HG02973 (cell line): ENCODE measurements at regions not wholly inside any gene's neighbourhood (a gene's known extent, or its start where the extent isn't known, plus 50 kb on each side); places are given as distances from the start of the nearest gene placed in this dataset.

ENCODE experiments used
- ATAC-seq: cut with Tn5 transposase; IDR thresholded peaks from one replicate; pipeline ENCODE4 v1.9.1; 2021; ENCODE audit warnings: moderate library complexity; ENCODE audit not compliant: unreplicated experiment

GRCh38 chr14:58833634-58834378, 196.0 kb downstream of the DACT1 start:
- ATAC-seq: no peak

DNA sequence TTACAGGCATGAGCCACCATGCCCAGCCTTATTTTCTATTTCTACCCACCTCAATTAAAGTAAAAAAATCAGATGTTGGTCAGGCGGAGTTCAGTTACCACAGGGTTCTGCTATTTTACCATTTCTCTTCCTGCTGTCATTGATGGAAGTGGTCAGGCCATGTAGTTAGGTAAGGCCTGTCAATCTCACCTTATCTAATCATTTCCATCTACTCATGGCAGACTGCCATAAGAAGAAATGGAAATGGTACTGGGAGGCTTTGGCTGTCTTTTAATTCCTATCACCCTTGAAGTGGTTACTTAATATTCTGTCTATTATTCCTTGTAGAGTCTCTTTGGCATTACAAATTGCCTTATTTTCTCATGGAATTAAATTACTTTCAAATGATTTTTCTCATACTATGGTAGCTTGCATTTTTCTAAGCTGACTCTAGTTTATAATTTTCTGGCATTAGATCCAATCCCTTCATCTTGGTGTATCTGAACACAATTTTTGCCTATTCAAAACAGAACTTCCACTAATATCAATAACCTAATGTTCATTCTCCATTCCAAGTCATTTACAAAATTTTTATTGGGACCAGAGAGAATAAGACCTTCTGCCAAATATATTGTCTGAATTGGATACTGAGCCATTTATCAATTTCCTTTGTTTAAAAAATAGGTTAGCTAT, 198.7 kb downstream of the DACT1 start:
- ATAC-seq: no peak

- no peak for ATAC-seq
Measured at GRCh38 chr14:58839233-58839632, 201.5 kb downstream of the DACT1 start.

DNA sequence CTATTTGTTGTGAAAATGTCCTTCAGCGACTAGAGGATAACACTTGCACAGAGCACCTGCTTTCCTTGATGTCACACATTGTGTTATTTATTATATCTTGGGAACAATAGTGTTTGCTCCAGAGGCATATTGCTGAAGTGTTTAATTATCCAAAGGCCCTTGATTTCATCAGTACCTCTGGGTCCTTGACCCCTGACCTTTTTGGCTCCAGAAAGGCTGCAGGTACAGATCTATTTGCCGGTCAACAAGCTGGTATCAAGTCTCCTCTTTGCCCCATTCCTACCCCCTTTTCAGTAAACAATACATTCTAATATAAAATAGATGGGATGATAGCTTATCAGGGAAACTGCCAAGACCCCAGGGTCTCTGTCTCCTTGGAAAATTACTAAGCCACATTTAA, 206.8 kb downstream of the DACT1 start:
- ATAC-seq: no peak

DNA sequence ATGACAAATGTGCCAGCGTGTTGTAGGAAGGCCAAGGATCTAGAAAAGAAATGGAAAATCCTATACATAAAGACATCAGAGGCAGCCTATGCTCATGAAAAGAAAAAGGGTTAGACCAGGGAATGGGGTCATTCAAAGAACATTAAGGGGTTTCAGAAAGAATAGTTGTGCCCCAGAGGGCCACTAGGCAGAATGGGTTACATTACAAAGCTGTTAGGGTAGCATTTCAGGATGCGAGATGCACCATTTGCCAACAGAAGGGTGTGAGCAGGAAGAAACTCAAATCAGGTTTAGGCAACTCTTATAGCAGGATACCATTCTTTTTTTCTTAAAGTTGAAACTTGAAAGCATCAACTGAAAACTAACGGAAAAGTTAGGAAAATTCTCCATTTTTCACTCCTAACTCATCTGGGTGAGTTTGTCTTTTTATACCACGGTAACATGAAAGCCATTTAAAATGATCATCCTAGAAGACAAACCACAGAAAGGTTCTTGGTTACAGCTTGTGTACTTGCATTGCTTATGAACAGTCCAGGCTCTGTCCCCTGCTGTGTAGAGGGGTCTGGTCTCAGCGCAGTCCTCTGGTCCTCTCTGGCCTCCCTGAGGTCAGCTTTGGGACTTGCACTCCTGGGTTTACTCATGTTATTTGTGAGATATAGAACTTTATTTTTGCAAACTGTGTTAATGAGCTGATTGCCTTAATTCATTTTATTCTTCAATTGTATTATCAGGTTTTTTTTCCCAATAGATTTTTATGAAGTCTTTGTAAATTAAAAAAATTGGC, 209.1 kb downstream of the DACT1 start:
- no peak for ATAC-seq

DNA sequence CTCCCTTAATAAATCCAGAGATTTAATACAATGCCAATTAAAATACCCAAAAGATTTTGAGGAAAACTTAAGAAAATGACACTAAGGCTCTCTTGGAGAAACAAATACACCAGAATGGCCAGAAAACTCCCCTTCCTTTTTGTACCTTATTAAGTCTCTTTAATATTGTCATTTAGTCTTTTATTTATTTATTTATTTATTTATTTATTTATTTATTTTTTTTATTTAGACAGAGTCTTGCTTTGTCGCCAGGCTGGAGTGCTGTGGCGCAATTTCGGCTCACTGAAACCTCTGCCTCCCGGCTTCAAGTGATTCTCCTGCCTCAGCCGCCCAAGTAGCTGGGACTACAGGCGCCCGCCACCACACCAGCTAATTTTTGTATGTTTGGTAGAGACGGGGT, 210.6 kb downstream of the DACT1 start:
- ATAC-seq: no peak

DNA sequence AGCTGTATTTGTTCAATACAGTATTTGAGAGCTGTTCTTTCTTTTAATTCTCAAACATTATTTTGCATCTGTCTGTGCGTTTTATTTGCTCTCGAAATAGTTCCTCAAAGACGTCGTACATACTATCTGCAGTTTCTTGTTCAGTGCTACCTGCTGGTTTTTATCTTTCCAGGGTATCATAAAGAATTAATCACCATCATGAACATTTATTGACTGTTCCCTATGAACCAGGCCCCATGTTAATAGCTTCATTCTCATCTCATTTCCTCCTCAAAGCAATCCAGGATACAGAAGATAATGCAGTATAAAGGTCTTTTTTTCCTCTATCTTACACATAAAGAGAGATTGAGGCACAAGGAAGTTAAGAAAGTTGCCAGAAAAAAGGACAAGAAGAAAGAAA, 211.8 kb downstream of the DACT1 start:
- ATAC-seq: no peak

- no peak for ATAC-seq
Measured at GRCh38 chr14:58850011-58850410, 212.2 kb downstream of the DACT1 start.

DNA sequence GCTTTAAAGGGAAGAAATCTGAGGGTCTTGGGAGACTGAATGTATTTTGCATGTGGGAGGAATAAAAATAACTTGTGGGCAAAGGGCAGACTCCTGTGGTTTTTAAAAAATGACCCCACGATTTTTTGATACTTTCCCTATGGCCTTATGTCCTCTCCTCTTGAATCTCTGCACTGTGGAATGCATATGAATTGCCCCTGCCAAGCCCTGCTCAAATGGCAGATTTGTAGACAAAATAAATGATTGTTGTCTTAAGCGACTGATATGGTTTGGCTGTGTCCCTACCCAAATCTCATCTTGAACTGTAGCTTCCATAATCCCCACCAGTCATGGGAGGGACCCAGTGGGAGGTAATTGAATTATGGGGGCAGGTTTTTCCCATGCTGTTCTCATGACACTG, 223.8 kb downstream of the DACT1 start:
- ATAC-seq: no peak

DNA sequence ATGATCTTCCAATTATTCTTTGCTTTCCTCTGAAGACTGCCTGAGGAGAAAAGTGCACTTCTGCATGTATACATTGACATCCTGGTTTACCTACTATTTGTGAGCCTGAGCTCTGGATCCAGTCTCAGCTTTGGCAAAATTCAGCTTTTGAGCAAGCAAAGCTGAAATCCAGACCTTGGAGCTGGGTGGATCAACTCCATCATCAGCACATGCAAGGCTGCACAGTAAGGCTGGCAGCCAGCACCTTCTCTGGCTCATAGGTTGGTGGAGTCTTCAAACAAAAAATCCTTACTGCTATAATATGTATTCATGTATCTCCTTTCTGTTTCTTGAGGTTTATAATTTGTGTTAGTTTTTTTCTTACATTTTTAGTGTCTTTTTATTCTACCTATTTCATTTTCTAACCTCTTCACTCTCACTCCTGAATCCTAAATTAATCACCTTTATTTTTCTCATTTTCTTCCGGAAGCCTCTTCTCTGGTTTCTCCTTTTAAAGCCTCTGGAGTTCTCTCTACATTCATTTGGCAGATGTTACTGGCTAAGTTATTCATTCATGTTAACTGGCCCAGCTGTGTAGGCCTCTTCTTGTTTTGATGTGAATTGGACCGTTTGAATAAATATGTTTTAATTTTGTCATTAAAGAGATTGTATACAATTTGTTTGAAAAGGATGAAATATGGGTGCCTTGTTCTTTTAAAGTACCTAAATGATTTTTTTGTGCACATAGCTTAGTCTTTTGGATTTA, 224.8 kb downstream of the DACT1 start:
- ATAC-seq: no peak

DNA sequence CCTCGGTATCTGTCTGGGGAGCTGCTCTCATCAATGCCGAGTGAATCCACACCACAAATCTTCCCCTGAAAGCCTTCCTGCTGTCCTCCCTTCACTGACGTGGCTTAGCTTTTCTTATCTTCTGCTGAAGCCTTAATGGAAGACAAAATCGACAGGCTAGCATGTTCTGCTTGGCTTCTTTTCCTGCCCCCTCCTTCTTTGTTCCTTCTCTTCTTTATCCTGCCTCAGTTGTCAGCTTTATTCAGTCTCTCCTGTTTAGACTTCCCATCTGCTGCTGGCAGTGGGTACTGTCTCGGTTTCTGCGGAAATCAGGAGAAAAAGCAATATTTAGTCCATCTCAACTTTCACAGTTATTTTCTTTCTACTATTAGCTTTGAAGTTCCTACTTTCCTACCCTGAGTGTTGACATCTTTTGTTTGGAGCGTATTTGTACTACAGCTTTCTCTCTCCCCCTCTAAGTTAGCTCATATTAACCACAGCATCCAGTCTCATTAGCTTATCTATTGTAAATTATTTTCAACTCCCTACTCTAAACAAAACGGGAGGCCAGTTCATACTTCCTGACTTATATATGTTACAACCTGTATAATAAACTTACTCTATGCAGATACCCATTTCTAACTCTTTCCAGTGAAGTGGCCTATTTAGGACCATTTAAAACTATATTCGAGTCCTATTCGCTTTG, 226.0 kb downstream of the DACT1 start:
- no peak for ATAC-seq

- ATAC-seq: no peak
Measured at GRCh38 chr14:58864751-58865513, 227.2 kb downstream of the DACT1 start.

GRCh38 chr14:58865514-58866281, 227.9 kb downstream of the DACT1 start:
- ATAC-seq: no peak

DNA sequence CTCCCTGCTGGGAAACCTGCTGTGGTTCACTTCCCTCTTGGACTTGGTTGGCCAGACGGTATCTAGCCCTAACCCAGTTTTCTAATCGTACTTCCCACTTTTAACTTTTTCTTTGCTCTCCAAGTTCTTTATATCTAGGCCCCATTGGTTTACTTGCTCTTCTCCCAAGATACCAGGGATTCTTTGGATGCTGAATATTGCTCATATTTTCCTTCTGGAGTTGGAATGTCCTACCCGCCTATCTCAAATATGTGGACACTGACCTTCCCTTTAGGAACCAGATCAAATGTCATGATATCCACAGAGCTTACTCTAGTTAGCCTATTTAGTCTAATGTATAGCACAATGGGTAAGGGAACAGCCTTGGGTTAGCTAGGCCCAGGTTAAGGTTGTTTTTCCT, 228.6 kb downstream of the DACT1 start:
- no peak for ATAC-seq

- no peak for ATAC-seq
Measured at GRCh38 chr14:58870961-58871360, 233.2 kb downstream of the DACT1 start.

DNA sequence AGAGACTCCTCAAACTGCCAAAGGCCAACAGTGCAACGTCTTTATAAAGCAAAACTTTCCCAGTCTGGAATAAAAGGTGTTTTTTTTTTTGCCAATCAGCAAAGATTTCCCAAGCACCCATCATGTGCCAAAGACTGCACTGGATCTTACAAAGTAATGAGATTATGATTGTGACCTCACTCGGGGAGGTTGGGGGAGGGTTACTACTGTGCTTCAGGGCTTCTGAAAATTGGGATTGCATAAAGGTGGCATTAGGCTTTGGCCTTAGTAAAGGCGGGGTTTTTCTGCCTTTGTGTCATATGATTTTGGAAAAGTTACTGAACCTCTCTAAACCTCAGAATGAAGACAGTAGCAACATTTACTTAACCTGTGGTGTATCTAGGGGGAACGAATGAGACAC, 233.8 kb downstream of the DACT1 start:
- no peak for ATAC-seq

GRCh38 chr14:58872061-58872460, 234.3 kb downstream of the DACT1 start:
- ATAC-seq: no peak

- ATAC-seq: no peak
Measured at GRCh38 chr14:58873228-58873953, 235.6 kb downstream of the DACT1 start.

DNA sequence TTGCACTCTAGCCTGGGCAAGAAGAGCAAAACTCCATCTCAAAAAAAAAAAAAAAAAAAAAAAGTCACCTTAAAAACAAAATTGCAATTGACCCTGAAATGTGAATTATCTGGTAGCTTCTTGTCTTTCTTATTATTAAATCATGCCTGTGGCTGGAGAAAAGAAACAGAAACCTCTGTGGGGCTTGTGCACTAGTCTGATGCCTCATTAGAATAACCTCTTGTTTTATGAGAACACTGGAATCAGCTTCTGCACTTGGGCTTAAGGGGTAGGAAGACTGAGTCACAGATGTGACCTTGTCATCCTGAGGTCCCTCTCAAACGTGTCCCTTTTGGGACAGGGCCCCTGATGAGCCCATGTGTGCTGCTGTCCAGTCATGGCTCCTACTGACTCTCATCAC, 237.9 kb downstream of the DACT1 start:
- ATAC-seq: no peak
